VCaP (cell line): ENCODE measurements at regions not wholly inside any gene's neighbourhood (a gene's known extent, or its start where the extent isn't known, plus 50 kb on each side); places are given as distances from the start of the nearest gene placed in this dataset.

Source experiments
- H3K27ac ChIP-seq: fragments of 450-650 bp; 2 replicates; pipeline ENCODE4 v1.5.1; 2017
- CTCF ChIP-seq: fragments of 450-650 bp; conservative IDR thresholded peaks from 2 replicates; pipeline ENCODE4 v1.5.1; 2017; ENCODE audit warnings: mild to moderate bottlenecking, moderate library complexity

DNA sequence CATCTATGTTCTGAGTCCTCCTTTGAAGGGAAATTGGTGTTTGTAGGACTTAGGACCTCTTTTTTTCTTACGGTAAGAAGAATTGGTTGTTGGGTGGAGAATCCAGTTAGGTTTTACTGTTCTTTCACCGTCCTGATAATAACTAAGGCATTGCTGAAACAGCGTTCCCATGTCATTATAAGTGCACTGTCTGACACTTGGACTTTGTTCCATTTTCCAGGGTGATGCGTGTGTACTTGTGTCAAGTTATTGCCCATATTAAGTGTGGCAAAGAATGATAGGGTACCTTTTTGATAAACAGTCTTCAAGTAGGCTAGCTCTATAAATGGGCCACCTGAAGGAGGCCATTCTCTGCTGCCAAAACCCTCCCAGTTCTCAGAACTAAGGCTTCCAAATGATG lies 119.7 kb downstream of the AASDH start:
- TF ChIP-seq CTCF = no peak
- H3K27ac ChIP-seq = no peak overlapping the region

GRCh38 chr4:56264873-56265272 lies 122.4 kb downstream of the AASDH start:
- H3K27ac ChIP-seq = no peak overlapping the region

GRCh38 chr4:56261027-56261426 lies 126.3 kb downstream of the AASDH start:
- no peak overlapping the region for H3K27ac ChIP-seq
- no peak for TF ChIP-seq CTCF

More at GRCh38 chr4:56264873-56265272, 122.4 kb downstream of the AASDH start:
- no peak for TF ChIP-seq CTCF

DNA sequence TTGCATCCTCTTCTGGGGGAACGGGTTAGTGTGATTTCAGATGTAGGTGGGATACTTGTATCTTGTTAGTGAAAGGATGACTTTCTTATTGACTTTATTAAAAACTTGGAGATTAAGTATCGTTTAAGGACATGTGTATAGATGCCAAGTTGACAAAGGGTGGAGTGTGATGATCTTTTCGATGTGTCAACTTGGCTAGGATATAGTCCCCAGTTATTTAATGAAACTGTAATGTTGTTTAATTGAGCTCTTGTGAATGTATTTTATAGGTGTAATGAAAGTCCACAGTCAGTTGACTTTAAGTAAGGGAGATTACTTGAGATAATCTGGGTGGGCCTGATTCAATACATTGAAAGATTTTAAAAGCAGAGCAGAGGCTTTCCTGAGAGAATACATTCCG lies 127.0 kb downstream of the AASDH start:
- no peak for TF ChIP-seq CTCF
- no peak overlapping the region for H3K27ac ChIP-seq

DNA sequence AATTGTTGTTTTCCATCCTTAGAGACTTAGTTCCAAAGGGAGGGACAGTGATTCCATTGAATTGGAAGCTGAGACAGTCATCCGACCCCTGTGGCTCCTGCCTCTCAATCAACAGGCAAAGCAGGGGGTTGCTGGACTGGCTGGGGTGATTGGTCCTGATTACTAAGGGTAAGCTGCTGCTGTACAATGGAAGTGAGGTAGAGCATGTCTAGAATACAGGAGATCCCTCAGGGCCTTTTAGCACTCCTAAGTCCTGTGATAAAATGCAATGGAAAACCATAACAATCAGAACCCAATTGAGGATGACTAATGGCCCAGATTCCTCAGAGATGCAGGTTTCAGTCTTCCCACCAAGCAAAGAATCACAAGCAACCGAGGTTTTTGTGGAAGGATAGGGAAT lies 127.6 kb downstream of the AASDH start:
- no peak for TF ChIP-seq CTCF
- H3K27ac ChIP-seq = no peak overlapping the region

- no peak overlapping the region for H3K27ac ChIP-seq
- TF ChIP-seq CTCF = no peak
Measured at GRCh38 chr4:56255820-56256219, 131.5 kb downstream of the AASDH start.

GRCh38 chr4:56253666-56254305 lies 133.5 kb downstream of the AASDH start:
- H3K27ac ChIP-seq = no peak overlapping the region
- no peak for TF ChIP-seq CTCF
